ENCODE measurements at regions not wholly inside any gene's neighbourhood (a gene's known extent, or its start where the extent isn't known, plus 50 kb on each side); places are given as distances from the start of the nearest gene placed in this dataset.

- Mint-ChIP-seq H3K27me3 (ENCODE audit: low read depth) (no peaks in the 10 kb centered on the region), H3K9me3 (no peaks in the 10 kb centered on the region), H3K27ac (no peak overlapping the region), H3K4me3 (no peak overlapping the region), H3K4me1 (ENCODE audit: low read depth) (no peaks in the 10 kb centered on the region), H3K36me3 (ENCODE audit: low read depth) (no peaks in the 10 kb centered on the region)
- DNase-seq (ENCODE audit: low spot score), result no peak
These were observed 525.2 kb downstream of the GLRX3 start for GRCh38 chr10:130661419-130661818.

GRCh38 chr10:130662775-130663174 lies 526.6 kb downstream of the GLRX3 start:
- Mint-ChIP-seq H3K4me3 (no peak overlapping the region), H3K27me3 (ENCODE audit: low read depth) (no peaks in the 10 kb centered on the region), H3K9me3 (no peaks in the 10 kb centered on the region), H3K4me1 (ENCODE audit: low read depth) (no peaks in the 10 kb centered on the region), H3K27ac (no peak overlapping the region), H3K36me3 (ENCODE audit: low read depth) (no peaks in the 10 kb centered on the region)
- DNase-seq (ENCODE audit: low spot score), result no peak

- no peaks in the 10 kb centered on the region for H3K36me3 Mint-ChIP-seq (ENCODE audit: low read depth)
- H3K27me3 Mint-ChIP-seq (ENCODE audit: low read depth), result no peaks in the 10 kb centered on the region
- H3K4me1 Mint-ChIP-seq (ENCODE audit: low read depth), result no peaks in the 10 kb centered on the region
- no peak overlapping the region for H3K27ac Mint-ChIP-seq
- DNase-seq (ENCODE audit: low spot score), result no peak
- H3K9me3 Mint-ChIP-seq, result no peaks in the 10 kb centered on the region
- no peak overlapping the region for H3K4me3 Mint-ChIP-seq
These were observed 528.3 kb downstream of the GLRX3 start for GRCh38 chr10:130664526-130664925.

- H3K9me3 Mint-ChIP-seq, result no peaks in the 10 kb centered on the region
- no peak for DNase-seq (ENCODE audit: low spot score)
These were observed 530.0 kb downstream of the GLRX3 start for GRCh38 chr10:130666215-130666614.

GRCh38 chr10:130686689-130687300 lies 550.6 kb downstream of the GLRX3 start:
- no peak overlapping the region for H3K27ac Mint-ChIP-seq
- no peaks in the 10 kb centered on the region for H3K27me3 Mint-ChIP-seq (ENCODE audit: low read depth)
- H3K4me3 Mint-ChIP-seq, result no peak overlapping the region
- no peaks in the 10 kb centered on the region for H3K4me1 Mint-ChIP-seq (ENCODE audit: low read depth)
- DNase-seq (ENCODE audit: low spot score), result no peak
- H3K36me3 Mint-ChIP-seq (ENCODE audit: low read depth), result no peaks in the 10 kb centered on the region
- peaks cover 4% of the 10 kb centered on the region for H3K9me3 Mint-ChIP-seq

More at GRCh38 chr10:130666215-130666614, 530.0 kb downstream of the GLRX3 start:
- Mint-ChIP-seq H3K27ac (no peak overlapping the region), H3K27me3 (ENCODE audit: low read depth) (no peaks in the 10 kb centered on the region), H3K4me3 (no peak overlapping the region), H3K4me1 (ENCODE audit: low read depth) (no peaks in the 10 kb centered on the region), H3K36me3 (ENCODE audit: low read depth) (no peaks in the 10 kb centered on the region)

GRCh38 chr10:130687566-130687965 lies 551.4 kb downstream of the GLRX3 start:
- peaks cover 4% of the 10 kb centered on the region for H3K9me3 Mint-ChIP-seq
- DNase-seq (ENCODE audit: low spot score), result no peak

GRCh38 chr10:130689743-130690626 lies 553.8 kb downstream of the GLRX3 start:
- Mint-ChIP-seq H3K27ac (no peak overlapping the region), H3K4me1 (ENCODE audit: low read depth) (no peaks in the 10 kb centered on the region), H3K27me3 (ENCODE audit: low read depth) (no peaks in the 10 kb centered on the region)

More at GRCh38 chr10:130687566-130687965, 551.4 kb downstream of the GLRX3 start:
- no peaks in the 10 kb centered on the region for H3K36me3 Mint-ChIP-seq (ENCODE audit: low read depth)
- H3K27ac Mint-ChIP-seq, result no peak overlapping the region
- no peaks in the 10 kb centered on the region for H3K27me3 Mint-ChIP-seq (ENCODE audit: low read depth)
- H3K4me1 Mint-ChIP-seq (ENCODE audit: low read depth), result no peaks in the 10 kb centered on the region
- H3K4me3 Mint-ChIP-seq, result no peak overlapping the region

GRCh38 chr10:130691776-130692175 lies 555.6 kb downstream of the GLRX3 start:
- H3K4me1 Mint-ChIP-seq (ENCODE audit: low read depth), result no peaks in the 10 kb centered on the region
- H3K4me3 Mint-ChIP-seq, result no peak overlapping the region
- H3K27ac Mint-ChIP-seq, result no peak overlapping the region
- no peaks in the 10 kb centered on the region for H3K27me3 Mint-ChIP-seq (ENCODE audit: low read depth)
- no peak for DNase-seq (ENCODE audit: low spot score)
- H3K9me3 Mint-ChIP-seq, result no peaks in the 10 kb centered on the region
- no peaks in the 10 kb centered on the region for H3K36me3 Mint-ChIP-seq (ENCODE audit: low read depth)

More at GRCh38 chr10:130689743-130690626, 553.8 kb downstream of the GLRX3 start:
- H3K9me3 Mint-ChIP-seq, result no peaks in the 10 kb centered on the region
- H3K36me3 Mint-ChIP-seq (ENCODE audit: low read depth), result no peaks in the 10 kb centered on the region
- DNase-seq (ENCODE audit: low spot score), result no peak
- H3K4me3 Mint-ChIP-seq, result no peak overlapping the region

- no peak overlapping the region for H3K27ac Mint-ChIP-seq
- H3K27me3 Mint-ChIP-seq (ENCODE audit: low read depth), result no peaks in the 10 kb centered on the region
- DNase-seq (ENCODE audit: low spot score), result no peak
- H3K36me3 Mint-ChIP-seq (ENCODE audit: low read depth), result no peaks in the 10 kb centered on the region
- H3K4me3 Mint-ChIP-seq, result no peak overlapping the region
- no peaks in the 10 kb centered on the region for H3K4me1 Mint-ChIP-seq (ENCODE audit: low read depth)
- H3K9me3 Mint-ChIP-seq, result no peaks in the 10 kb centered on the region
These were observed 560.7 kb downstream of the GLRX3 start for GRCh38 chr10:130696870-130697269.

- H3K4me1 Mint-ChIP-seq (ENCODE audit: low read depth), result no peaks in the 10 kb centered on the region
- H3K36me3 Mint-ChIP-seq (ENCODE audit: low read depth), result no peaks in the 10 kb centered on the region
- H3K27me3 Mint-ChIP-seq (ENCODE audit: low read depth), result no peaks in the 10 kb centered on the region
- DNase-seq (ENCODE audit: low spot score), result no peak
- no peaks in the 10 kb centered on the region for H3K9me3 Mint-ChIP-seq
- H3K27ac Mint-ChIP-seq, result no peak overlapping the region
- no peak overlapping the region for H3K4me3 Mint-ChIP-seq
These were observed 571.3 kb downstream of the GLRX3 start for GRCh38 chr10:130707389-130707979.

- Mint-ChIP-seq H3K9me3 (no peaks in the 10 kb centered on the region), H3K4me3 (no peak overlapping the region), H3K4me1 (ENCODE audit: low read depth) (no peaks in the 10 kb centered on the region), H3K27ac (no peak overlapping the region), H3K27me3 (ENCODE audit: low read depth) (no peaks in the 10 kb centered on the region), H3K36me3 (ENCODE audit: low read depth) (no peaks in the 10 kb centered on the region)
- DNase-seq (ENCODE audit: low spot score), result no peak
These were observed 572.4 kb downstream of the GLRX3 start for GRCh38 chr10:130708465-130709070.

- no peaks in the 10 kb centered on the region for H3K27me3 Mint-ChIP-seq (ENCODE audit: low read depth)
- no peaks in the 10 kb centered on the region for H3K9me3 Mint-ChIP-seq
- no peak overlapping the region for H3K27ac Mint-ChIP-seq
- no peak for DNase-seq (ENCODE audit: low spot score)
- no peaks in the 10 kb centered on the region for H3K36me3 Mint-ChIP-seq (ENCODE audit: low read depth)
- no peaks in the 10 kb centered on the region for H3K4me1 Mint-ChIP-seq (ENCODE audit: low read depth)
- no peak overlapping the region for H3K4me3 Mint-ChIP-seq
These were observed 573.2 kb downstream of the GLRX3 start for GRCh38 chr10:130709415-130709814.

GRCh38 chr10:130711072-130711471 lies 574.9 kb downstream of the GLRX3 start:
- no peaks in the 10 kb centered on the region for H3K4me1 Mint-ChIP-seq (ENCODE audit: low read depth)
- no peaks in the 10 kb centered on the region for H3K36me3 Mint-ChIP-seq (ENCODE audit: low read depth)
- no peak for DNase-seq (ENCODE audit: low spot score)
- H3K4me3 Mint-ChIP-seq, result no peak overlapping the region
- H3K27ac Mint-ChIP-seq, result no peak overlapping the region
- no peaks in the 10 kb centered on the region for H3K9me3 Mint-ChIP-seq
- H3K27me3 Mint-ChIP-seq (ENCODE audit: low read depth), result no peaks in the 10 kb centered on the region

GRCh38 chr10:130713135-130713534 lies 576.9 kb downstream of the GLRX3 start:
- H3K36me3 Mint-ChIP-seq (ENCODE audit: low read depth), result no peaks in the 10 kb centered on the region
- no peaks in the 10 kb centered on the region for H3K27me3 Mint-ChIP-seq (ENCODE audit: low read depth)
- no peak overlapping the region for H3K4me3 Mint-ChIP-seq
- no peaks in the 10 kb centered on the region for H3K4me1 Mint-ChIP-seq (ENCODE audit: low read depth)
- no peaks in the 10 kb centered on the region for H3K9me3 Mint-ChIP-seq
- DNase-seq (ENCODE audit: low spot score), result no peak
- H3K27ac Mint-ChIP-seq, result no peak overlapping the region
